Endothelial cell of umbilical vein (primary cell): ENCODE measurements at regions not wholly inside any gene's neighbourhood (a gene's known extent, or its start where the extent isn't known, plus 50 kb on each side); places are given as distances from the start of the nearest gene placed in this dataset.

Experiments
- CTCF ChIP-seq, 2 donors: IDR thresholded peaks; 1 replicate in 1 of 2; 2 replicates in 1 of 2; pipeline ENCODE4 v1.5.1; 2011; ENCODE audit warnings: low read length in 2 of 2, mild to moderate bottlenecking in 2 of 2, moderate library complexity in 2 of 2, control low read depth in 1 of 2, inconsistent platforms in 1 of 2, low read depth in 1 of 2; ENCODE audit not compliant: insufficient read depth in 1 of 2; ENCODE audit errors: extremely low read depth in 1 of 2
- MYC ChIP-seq: IDR thresholded peaks from one replicate; pipeline ENCODE4 v1.6.1; 2011; ENCODE audit warnings: mild to moderate bottlenecking, low read depth, low read length
- POLR2A ChIP-seq: IDR thresholded peaks from 2 replicates; pipeline ENCODE4 v1.6.1; 2012; ENCODE audit warnings: low read depth, mild to moderate bottlenecking, control low read depth, low read length
- TF ChIP-seq, protein P1 (sequence below): IDR thresholded peaks from 2 replicates; pipeline ENCODE4 v1.6.1; 2011; ENCODE audit not compliant: insufficient read depth, insufficient read length

DNA sequence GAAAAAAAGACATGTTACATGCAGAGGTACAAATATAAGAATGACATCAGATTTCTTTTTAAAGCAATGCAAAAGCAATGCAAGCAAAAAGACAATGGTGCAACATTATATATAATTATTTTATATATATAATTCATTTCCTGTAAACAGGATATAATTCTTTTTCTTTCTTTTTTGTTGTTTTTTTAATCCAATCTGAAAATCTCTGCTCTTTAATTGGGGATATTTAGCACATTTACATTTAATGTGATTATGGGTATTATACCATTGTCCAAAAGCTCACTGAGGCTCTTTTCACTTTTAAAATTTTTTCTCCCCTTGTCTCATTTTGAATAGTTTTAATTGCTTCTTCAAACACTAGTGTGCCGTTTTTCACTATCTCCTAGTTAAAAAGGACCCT is 148.9 kb downstream of the FGF18 start:
- TF ChIP-seq CTCF (IDR thresholded peaks at IDR 0.05; ENCODE audit: extremely low read depth in 1 of 2, insufficient read depth in 1 of 2, low read depth in 1 of 2, low read length in 2 of 2) (no peak), POLR2A (no peak), MYC (no peak)
- TF ChIP-seq, protein P1, sequence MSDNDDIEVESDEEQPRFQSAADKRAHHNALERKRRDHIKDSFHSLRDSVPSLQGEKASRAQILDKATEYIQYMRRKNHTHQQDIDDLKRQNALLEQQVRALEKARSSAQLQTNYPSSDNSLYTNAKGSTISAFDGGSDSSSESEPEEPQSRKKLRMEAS, result no peak
